ENCODE measurements at regions not wholly inside any gene's neighbourhood (a gene's known extent, or its start where the extent isn't known, plus 50 kb on each side); places are given as distances from the start of the nearest gene placed in this dataset.
"Not testable (repeated sequence)": the region's sequence is repeated elsewhere in the genome, so short reads cannot be mapped to it uniquely, and the experiment has no call there.

DNA sequence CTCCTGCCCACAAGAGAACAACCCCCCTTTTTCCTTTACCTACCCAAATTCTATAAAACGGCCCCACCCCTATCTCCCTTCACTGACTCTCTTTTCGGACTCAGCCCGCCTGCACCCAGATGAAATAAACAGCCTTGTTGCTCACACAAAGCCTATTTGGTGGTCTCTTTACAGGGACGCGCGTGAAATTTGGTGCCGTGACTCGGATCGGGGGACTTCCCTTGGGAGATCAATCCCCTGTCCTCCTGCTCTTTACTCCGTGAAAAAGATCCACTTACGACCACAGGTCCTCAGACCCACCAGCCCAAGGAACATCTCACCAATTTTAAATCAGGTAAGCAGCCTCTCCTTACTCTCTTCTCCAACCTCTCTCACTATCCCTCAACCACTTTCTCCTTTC lies 209.8 kb downstream of the PCDH20 start:
- not testable (repeated sequence) for TF ChIP-seq CTCF (IDR thresholded peaks at IDR 0.05; ENCODE audit: poor library complexity); EZH2phosphoT487 (IDR thresholded peaks at IDR 0.05; ENCODE audit: low read depth, severe bottlenecking, unreplicated experiment)

All from hepatocyte (in vitro differentiated cells).